ENCODE measurements at regions not wholly inside any gene's neighbourhood (a gene's known extent, or its start where the extent isn't known, plus 50 kb on each side); places are given as distances from the start of the nearest gene placed in this dataset.

DNA sequence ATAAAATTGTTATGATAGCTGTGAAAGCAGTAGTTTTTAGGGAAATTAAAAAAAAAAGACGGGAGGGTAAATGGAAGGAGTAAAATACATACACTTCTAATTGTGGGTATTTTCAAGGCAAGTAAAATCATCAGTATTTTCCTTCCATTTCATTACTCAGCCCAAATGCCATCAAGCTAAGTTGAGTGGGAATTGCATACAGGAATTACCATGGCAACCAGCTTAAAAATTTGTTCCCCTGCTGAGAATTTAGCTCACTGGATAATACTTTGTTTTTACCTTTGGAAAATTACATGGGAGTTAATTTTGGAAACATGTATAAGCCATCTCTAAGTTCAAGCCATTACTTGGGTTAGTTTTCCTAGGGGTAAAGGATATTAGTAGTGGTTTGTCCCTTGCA lies 1873.4 kb downstream of the LRRC4C start:
- Histone ChIP-seq H4K20me1 (ENCODE audit: low read depth) (no peaks in the 10 kb centered on the region), H3F3A (ENCODE audit: low read depth) (no peaks in the 10 kb centered on the region), H3K27me3 (no peaks in the 10 kb centered on the region), H3K4me3 (no peak overlapping the region), H3K9ac (no peak overlapping the region), H3K4me1 (no peaks in the 10 kb centered on the region), H3K27ac (no peak overlapping the region), H3K9me3 (ENCODE audit: low read depth) (no peaks in the 10 kb centered on the region), H2AFZ (replicated peaks) (no peak overlapping the region), H3K4me2 (no peak overlapping the region), H3K36me3 (no peaks in the 10 kb centered on the region), H3K79me2 (ENCODE audit: low read depth) (no peaks in the 10 kb centered on the region)
- H3K9me3 Mint-ChIP-seq: no peaks in the 10 kb centered on the region
- DNase-seq (ENCODE audit: low spot score): no peak
- peaks cover 8% of the 10 kb centered on the region for H3K4me1 Mint-ChIP-seq
- no peaks in the 10 kb centered on the region for H3K36me3 Mint-ChIP-seq
- H3K27ac Mint-ChIP-seq: no peak overlapping the region
- H3K27me3 Mint-ChIP-seq (ENCODE audit: insufficient read depth, low read depth): no peaks in the 10 kb centered on the region
- H3K4me3 Mint-ChIP-seq: no peak overlapping the region
- TF ChIP-seq EZH2 (IDR thresholded peaks at IDR 0.05): no peak
- TF ChIP-seq, protein P1, sequence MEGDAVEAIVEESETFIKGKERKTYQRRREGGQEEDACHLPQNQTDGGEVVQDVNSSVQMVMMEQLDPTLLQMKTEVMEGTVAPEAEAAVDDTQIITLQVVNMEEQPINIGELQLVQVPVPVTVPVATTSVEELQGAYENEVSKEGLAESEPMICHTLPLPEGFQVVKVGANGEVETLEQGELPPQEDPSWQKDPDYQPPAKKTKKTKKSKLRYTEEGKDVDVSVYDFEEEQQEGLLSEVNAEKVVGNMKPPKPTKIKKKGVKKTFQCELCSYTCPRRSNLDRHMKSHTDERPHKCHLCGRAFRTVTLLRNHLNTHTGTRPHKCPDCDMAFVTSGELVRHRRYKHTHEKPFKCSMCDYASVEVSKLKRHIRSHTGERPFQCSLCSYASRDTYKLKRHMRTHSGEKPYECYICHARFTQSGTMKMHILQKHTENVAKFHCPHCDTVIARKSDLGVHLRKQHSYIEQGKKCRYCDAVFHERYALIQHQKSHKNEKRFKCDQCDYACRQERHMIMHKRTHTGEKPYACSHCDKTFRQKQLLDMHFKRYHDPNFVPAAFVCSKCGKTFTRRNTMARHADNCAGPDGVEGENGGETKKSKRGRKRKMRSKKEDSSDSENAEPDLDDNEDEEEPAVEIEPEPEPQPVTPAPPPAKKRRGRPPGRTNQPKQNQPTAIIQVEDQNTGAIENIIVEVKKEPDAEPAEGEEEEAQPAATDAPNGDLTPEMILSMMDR (IDR thresholded peaks at IDR 0.05): no peak

DNA sequence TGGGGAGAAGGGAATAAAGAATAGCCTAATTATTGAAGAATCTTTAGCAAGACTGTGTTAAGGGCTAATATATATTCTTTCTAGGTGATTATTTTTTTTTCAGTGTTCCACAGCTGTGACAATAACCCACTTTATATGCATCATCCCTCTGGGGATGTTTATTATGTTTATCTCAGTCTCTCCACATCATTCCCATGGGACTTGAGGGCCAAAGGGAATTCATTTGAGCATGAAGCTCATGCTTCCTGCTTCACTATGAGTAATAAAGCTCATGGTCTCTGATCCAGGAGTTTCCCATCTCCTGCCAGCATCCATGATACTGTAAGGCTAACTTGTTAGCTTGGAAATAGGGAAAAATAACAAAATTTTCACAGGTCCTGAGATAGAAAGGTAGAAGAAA lies 1888.4 kb downstream of the LRRC4C start:
- Histone ChIP-seq H3K27ac (no peak overlapping the region), H2AFZ (replicated peaks) (no peak overlapping the region), H3K9me3 (ENCODE audit: low read depth) (no peaks in the 10 kb centered on the region), H3K4me2 (no peak overlapping the region), H3K79me2 (ENCODE audit: low read depth) (no peaks in the 10 kb centered on the region), H4K20me1 (ENCODE audit: low read depth) (no peaks in the 10 kb centered on the region), H3F3A (ENCODE audit: low read depth) (no peaks in the 10 kb centered on the region), H3K9ac (no peak overlapping the region), H3K4me1 (peaks cover 3% of the 10 kb centered on the region), H3K27me3 (no peaks in the 10 kb centered on the region), H3K4me3 (no peak overlapping the region), H3K36me3 (no peaks in the 10 kb centered on the region)
- no peak for TF ChIP-seq EZH2phosphoT487 (IDR thresholded peaks at IDR 0.05)
- TF ChIP-seq EZH2 (IDR thresholded peaks at IDR 0.05): no peak
- TF ChIP-seq, protein P1 (IDR thresholded peaks at IDR 0.05): no peak
- Mint-ChIP-seq H3K9me3 (peaks cover 7% of the 10 kb centered on the region), H3K4me3 (no peak overlapping the region), H3K36me3 (no peaks in the 10 kb centered on the region), H3K27me3 (ENCODE audit: insufficient read depth, low read depth) (no peaks in the 10 kb centered on the region), H3K27ac (no peak overlapping the region), H3K4me1 (peaks cover 8% of the 10 kb centered on the region)
- DNase-seq (ENCODE audit: low spot score): no peak

DNA sequence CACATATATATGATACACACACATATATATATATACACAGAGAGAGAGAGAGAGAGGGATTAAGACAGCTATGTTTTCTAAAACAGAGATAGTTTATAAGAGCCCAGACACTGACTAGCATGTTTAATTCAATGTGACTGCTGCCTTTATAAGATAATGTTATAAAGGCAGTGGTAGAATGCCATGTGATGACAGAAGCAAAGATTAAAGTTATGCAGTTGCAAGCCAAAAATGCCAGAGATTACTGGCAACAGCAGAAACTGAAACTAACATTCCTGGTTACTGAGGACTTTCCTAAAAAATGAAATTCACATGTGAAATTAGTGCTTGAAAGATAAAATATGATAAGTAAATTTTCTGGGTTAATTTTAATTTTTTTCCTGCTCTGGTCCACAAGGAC lies 1888.9 kb downstream of the LRRC4C start:
- no peak for TF ChIP-seq EZH2 (IDR thresholded peaks at IDR 0.05)
- TF ChIP-seq EZH2phosphoT487 (IDR thresholded peaks at IDR 0.05): no peak
- TF ChIP-seq, protein P1 (IDR thresholded peaks at IDR 0.05): no peak

More for the DNA sequence above, 1888.9 kb downstream of the LRRC4C start:
- H3K27ac Mint-ChIP-seq: no peak overlapping the region
- Histone ChIP-seq H3F3A (ENCODE audit: low read depth) (no peaks in the 10 kb centered on the region), H3K4me1 (peaks cover 3% of the 10 kb centered on the region), H4K20me1 (ENCODE audit: low read depth) (no peaks in the 10 kb centered on the region), H3K27me3 (no peaks in the 10 kb centered on the region), H3K79me2 (ENCODE audit: low read depth) (no peaks in the 10 kb centered on the region), H3K9ac (no peak overlapping the region), H2AFZ (replicated peaks) (no peak overlapping the region), H3K4me2 (no peak overlapping the region), H3K9me3 (ENCODE audit: low read depth) (no peaks in the 10 kb centered on the region), H3K27ac (no peak overlapping the region), H3K36me3 (no peaks in the 10 kb centered on the region), H3K4me3 (no peak overlapping the region)
- peaks cover 8% of the 10 kb centered on the region for H3K4me1 Mint-ChIP-seq
- H3K27me3 Mint-ChIP-seq (ENCODE audit: insufficient read depth, low read depth): no peaks in the 10 kb centered on the region
- no peaks in the 10 kb centered on the region for H3K36me3 Mint-ChIP-seq
- no peak overlapping the region for H3K4me3 Mint-ChIP-seq
- no peak for DNase-seq (ENCODE audit: low spot score)
- H3K9me3 Mint-ChIP-seq: peaks cover 11% of the 10 kb centered on the region

Measured in neural progenitor cell (in vitro differentiated cells).